ENCODE measurements at regions not wholly inside any gene's neighbourhood (a gene's known extent, or its start where the extent isn't known, plus 50 kb on each side); places are given as distances from the start of the nearest gene placed in this dataset.

DNA sequence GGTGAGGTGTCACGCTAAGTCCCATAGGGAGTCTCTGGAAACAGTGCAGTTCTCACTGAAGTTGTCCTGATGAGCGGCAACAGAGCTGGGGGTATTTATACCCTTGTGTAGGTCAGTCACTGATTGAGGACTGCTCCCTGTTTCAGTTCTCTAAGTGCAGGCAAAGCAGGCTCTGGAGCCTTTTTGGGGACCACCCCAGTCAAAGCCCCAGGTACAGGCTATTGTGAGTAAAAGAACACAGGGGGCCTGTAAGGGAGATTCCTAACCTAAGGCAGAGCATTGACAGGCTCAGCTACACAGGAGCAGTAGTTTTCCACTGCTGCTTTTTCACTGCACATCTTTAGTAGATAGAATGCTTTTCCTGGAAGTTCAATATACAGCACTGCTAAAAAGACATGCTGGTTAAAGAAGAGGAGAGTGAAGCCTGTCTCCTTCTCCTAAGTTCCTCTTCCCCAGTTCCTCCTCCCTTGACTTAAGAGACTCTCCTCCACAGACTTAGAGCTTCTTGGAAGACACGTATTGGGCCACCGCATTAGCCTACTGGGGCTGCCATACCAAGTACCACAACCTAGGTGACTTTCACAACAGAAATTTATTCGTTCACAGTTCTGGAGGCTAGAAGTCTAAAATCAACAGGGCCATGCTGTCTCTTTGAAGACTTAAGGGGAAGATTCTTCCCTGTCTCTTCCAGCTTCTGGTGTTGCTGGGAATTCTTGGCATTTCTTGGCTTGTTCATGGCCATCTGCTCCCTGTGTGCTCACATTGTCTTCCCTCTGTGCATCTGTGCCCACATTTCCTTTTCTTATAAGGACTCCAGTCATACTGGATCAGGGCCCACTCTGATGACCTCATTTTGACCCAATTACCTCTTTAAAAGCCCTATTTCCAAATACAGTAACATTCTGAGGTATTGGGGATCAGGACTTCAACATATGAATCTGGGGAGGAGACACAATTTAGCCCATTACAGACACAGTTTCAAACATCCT, 221.0 kb downstream of the ESM1 start:
- H3K9me3 ChIP-seq (ENCODE audit: insufficient read depth, low read length): no peaks in the 10 kb centered on the region; the same call in 1 of the 2 replicates
- H3K27me3 ChIP-seq (ENCODE audit: low read depth, low read length): no peaks in the 10 kb centered on the region
- H3K79me2 ChIP-seq (ENCODE audit: low read length): no peaks in the 10 kb centered on the region
- H3K27ac ChIP-seq (ENCODE audit: low read length): peak overlapping the region; percentile 100
- no peak overlapping the region for H2AFZ ChIP-seq (ENCODE audit: low read depth, low read length)
- peaks cover 97% of the 10 kb centered on the region for H3K4me1 ChIP-seq (ENCODE audit: low read length)
- no peak for TF ChIP-seq EZH2phosphoT487 (IDR thresholded peaks at IDR 0.05; ENCODE audit: low read depth)
- H3K36me3 ChIP-seq (replicated peaks; ENCODE audit: low read depth, low read length): peaks cover 3% of the 10 kb centered on the region
- H3K4me2 ChIP-seq (ENCODE audit: low read length): peak overlapping the region; percentile 84
- H3K4me3 ChIP-seq (ENCODE audit: low read length): peak overlapping the region; percentile 55
- H4K20me1 ChIP-seq (ENCODE audit: insufficient read depth, low read length): no peaks in the 10 kb centered on the region
- peak overlapping the region; percentile 90 for H3K9ac ChIP-seq (ENCODE audit: low read length)

DNA sequence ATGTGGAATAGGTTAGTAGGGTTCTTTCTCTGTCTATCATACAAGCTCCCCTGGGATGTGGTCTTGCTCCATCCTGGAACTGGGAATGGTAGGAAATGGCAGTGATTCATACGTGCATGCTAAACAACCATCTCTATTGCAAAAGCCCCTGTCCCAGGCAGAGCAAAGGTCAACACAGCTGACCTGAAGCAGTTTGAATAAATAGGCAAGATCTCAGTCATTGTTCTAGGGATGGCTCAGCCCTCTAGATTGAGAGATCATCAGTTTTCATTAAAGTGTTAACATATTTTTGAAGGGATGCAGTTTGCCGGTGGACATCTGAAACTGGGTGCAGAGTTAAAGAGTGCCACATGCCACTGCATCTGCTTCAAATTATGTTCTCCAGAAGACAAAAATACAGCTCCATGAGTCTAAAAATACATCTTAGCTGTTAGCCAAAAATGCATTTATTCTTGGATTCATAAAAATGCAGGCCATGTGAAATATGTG, 224.1 kb downstream of the ESM1 start:
- Histone ChIP-seq H3K27me3 (ENCODE audit: low read depth, low read length) (no peaks in the 10 kb centered on the region), H3K9me3 (ENCODE audit: insufficient read depth, low read length) (no peaks in the 10 kb centered on the region; the same call in 1 of the 2 replicates), H4K20me1 (ENCODE audit: insufficient read depth, low read length) (no peaks in the 10 kb centered on the region), H3K79me2 (ENCODE audit: low read length) (no peaks in the 10 kb centered on the region), H3K4me2 (ENCODE audit: low read length) (no peak overlapping the region), H3K36me3 (replicated peaks; ENCODE audit: low read depth, low read length) (peaks cover 3% of the 10 kb centered on the region), H3K4me1 (ENCODE audit: low read length) (peaks cover 69% of the 10 kb centered on the region), H3K9ac (ENCODE audit: low read length) (no peak overlapping the region), H3K4me3 (ENCODE audit: low read length) (no peak overlapping the region), H3K27ac (ENCODE audit: low read length) (no peak overlapping the region), H2AFZ (ENCODE audit: low read depth, low read length) (no peak overlapping the region)
- TF ChIP-seq EZH2phosphoT487 (IDR thresholded peaks at IDR 0.05; ENCODE audit: low read depth): no peak
- TF ChIP-seq, protein P1, sequence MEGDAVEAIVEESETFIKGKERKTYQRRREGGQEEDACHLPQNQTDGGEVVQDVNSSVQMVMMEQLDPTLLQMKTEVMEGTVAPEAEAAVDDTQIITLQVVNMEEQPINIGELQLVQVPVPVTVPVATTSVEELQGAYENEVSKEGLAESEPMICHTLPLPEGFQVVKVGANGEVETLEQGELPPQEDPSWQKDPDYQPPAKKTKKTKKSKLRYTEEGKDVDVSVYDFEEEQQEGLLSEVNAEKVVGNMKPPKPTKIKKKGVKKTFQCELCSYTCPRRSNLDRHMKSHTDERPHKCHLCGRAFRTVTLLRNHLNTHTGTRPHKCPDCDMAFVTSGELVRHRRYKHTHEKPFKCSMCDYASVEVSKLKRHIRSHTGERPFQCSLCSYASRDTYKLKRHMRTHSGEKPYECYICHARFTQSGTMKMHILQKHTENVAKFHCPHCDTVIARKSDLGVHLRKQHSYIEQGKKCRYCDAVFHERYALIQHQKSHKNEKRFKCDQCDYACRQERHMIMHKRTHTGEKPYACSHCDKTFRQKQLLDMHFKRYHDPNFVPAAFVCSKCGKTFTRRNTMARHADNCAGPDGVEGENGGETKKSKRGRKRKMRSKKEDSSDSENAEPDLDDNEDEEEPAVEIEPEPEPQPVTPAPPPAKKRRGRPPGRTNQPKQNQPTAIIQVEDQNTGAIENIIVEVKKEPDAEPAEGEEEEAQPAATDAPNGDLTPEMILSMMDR (IDR thresholded peaks at IDR 0.05; ENCODE audit: low read depth, low read length): no peak

DNA sequence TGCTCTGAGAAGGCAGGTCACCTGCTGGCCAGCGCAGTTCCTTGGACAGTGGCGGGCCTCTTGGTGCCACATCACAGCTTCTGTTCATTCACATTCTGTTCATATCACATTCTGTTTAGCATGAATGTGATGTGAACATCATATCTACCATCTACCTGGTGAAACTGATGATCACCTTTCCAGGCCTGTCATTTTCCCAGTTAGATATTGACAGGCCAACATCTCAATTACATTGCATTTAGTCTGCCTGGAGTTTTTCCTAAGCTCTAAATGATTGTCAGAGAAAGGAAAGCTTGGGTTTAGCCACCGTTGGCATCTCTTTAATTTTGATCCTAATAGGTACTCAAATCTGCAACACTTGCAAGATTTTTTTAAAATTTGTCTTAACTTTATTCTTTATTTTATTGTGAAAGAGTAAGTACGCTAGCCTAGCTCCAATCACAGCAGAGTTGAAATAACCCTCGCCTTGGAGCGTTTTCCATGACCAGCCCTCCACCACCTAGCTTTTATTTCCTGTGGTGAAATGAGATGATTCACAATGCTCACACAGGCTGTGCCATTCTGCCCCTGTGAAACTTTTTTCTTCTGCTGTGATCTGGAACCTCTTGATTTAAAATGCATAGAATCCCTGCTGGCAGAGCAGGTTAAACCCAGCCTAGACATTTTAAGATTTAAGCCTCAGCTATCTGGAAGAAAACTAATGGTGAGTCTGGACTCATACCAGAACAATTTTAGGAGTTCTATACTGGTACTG, 225.0 kb downstream of the ESM1 start:
- H3K4me1 ChIP-seq (ENCODE audit: low read length): peaks cover 63% of the 10 kb centered on the region
- H3K9ac ChIP-seq (ENCODE audit: low read length): no peak overlapping the region

DNA sequence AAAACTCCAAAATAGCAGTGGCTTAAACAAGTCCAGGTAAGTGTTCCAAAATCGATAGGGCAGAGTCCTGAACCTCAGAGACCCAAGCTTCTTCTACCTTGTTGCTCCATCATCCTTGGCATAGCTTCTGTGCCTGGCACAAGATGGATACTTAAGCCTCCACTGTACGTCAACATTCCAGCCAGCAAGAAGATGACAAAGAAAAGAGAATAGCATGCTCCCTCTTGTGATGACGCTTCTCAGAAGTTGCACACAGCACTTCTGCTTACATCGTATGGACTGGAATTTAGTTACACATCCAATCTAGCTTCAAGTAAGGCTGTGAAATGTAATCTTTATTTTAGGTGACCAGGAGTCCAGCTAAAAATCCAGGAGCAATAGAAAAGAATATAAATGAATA, 227.4 kb downstream of the ESM1 start:
- peaks cover 3% of the 10 kb centered on the region for H3K36me3 ChIP-seq (replicated peaks; ENCODE audit: low read depth, low read length)
- peaks cover 63% of the 10 kb centered on the region for H3K4me1 ChIP-seq (ENCODE audit: low read length)
- no peaks in the 10 kb centered on the region; the same call in 1 of the 2 replicates for H3K9me3 ChIP-seq (ENCODE audit: insufficient read depth, low read length)
- TF ChIP-seq, protein P1 (IDR thresholded peaks at IDR 0.05; ENCODE audit: low read depth, low read length): no peak
- TF ChIP-seq EZH2phosphoT487 (IDR thresholded peaks at IDR 0.05; ENCODE audit: low read depth): no peak
- H3K27ac ChIP-seq (ENCODE audit: low read length): no peak overlapping the region
- H3K9ac ChIP-seq (ENCODE audit: low read length): no peak overlapping the region
- no peak overlapping the region for H2AFZ ChIP-seq (ENCODE audit: low read depth, low read length)
- no peaks in the 10 kb centered on the region for H4K20me1 ChIP-seq (ENCODE audit: insufficient read depth, low read length)
- no peak overlapping the region for H3K4me2 ChIP-seq (ENCODE audit: low read length)
- no peaks in the 10 kb centered on the region for H3K27me3 ChIP-seq (ENCODE audit: low read depth, low read length)
- H3K79me2 ChIP-seq (ENCODE audit: low read length): no peaks in the 10 kb centered on the region
- H3K4me3 ChIP-seq (ENCODE audit: low read length): no peak overlapping the region

More for the DNA sequence above, 225.0 kb downstream of the ESM1 start:
- H3K9me3 ChIP-seq (ENCODE audit: insufficient read depth, low read length): no peaks in the 10 kb centered on the region; the same call in 1 of the 2 replicates
- H3K4me2 ChIP-seq (ENCODE audit: low read length): no peak overlapping the region
- no peak overlapping the region for H3K4me3 ChIP-seq (ENCODE audit: low read length)
- H2AFZ ChIP-seq (ENCODE audit: low read depth, low read length): no peak overlapping the region
- no peaks in the 10 kb centered on the region for H4K20me1 ChIP-seq (ENCODE audit: insufficient read depth, low read length)
- H3K27me3 ChIP-seq (ENCODE audit: low read depth, low read length): no peaks in the 10 kb centered on the region
- H3K79me2 ChIP-seq (ENCODE audit: low read length): no peaks in the 10 kb centered on the region
- H3K36me3 ChIP-seq (replicated peaks; ENCODE audit: low read depth, low read length): peaks cover 3% of the 10 kb centered on the region
- TF ChIP-seq, protein P1 (IDR thresholded peaks at IDR 0.05; ENCODE audit: low read depth, low read length): no peak
- TF ChIP-seq EZH2phosphoT487 (IDR thresholded peaks at IDR 0.05; ENCODE audit: low read depth): no peak
- no peak overlapping the region for H3K27ac ChIP-seq (ENCODE audit: low read length)

Data from OCI-LY3 (cell line).